DMS153 (cell line): ENCODE measurements at regions not wholly inside any gene's neighbourhood (a gene's known extent, or its start where the extent isn't known, plus 50 kb on each side); places are given as distances from the start of the nearest gene placed in this dataset.

Source experiments
- DNase-seq: peaks from one replicate; lab custom pipeline; 2025; lab: John Stamatoyannopoulos, UW

DNA sequence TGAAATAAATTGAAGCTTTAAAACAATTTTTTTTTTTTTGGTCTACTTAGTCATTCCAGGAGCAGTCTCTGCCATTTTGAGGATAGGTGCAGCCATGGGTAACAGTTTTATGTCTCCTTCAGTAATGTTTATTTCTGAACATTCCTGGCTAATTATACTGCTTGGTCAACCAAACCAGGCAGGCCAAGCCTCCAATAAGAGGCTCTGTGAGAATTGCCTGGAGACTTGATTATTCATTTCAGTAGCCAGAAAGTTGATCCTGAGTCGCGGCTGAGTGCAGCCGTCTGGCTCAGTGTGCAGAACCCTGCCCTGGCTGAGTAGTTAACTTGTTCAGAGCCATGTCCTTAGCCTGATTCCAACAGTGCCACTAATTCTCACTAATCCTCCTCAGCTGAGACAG is 364.0 kb upstream of the FAT3 start:
- DNase-seq, result no peak

GRCh38 chr11:91859666-91860065 is 365.0 kb upstream of the FAT3 start:
- DNase-seq, result no peak

DNA sequence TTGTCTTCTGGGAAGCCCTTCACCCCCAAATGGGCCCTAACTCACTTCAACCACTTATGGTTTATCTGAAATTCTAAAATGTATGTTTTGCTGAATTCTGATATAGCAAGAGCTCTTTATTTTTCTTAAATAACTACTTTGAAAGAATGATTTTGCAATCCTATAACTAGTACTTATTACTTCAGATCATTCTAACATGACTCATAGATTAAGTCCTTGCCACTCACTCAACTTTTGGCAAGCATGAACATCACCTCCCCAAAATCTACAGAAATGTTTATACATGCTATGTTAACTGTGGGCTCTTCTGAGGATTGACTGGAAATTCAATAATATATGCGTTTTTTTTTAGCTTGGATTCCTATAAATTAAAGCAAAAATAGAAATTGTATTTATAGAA is 367.4 kb upstream of the FAT3 start:
- no peak for DNase-seq

GRCh38 chr11:91854780-91855179 is 369.8 kb upstream of the FAT3 start:
- DNase-seq, result no peak

GRCh38 chr11:91854171-91854570 is 370.4 kb upstream of the FAT3 start:
- DNase-seq, result no peak

- no peak for DNase-seq
These were observed 372.7 kb upstream of the FAT3 start for GRCh38 chr11:91851908-91852307.

GRCh38 chr11:91850533-91851275 is 373.9 kb upstream of the FAT3 start:
- no peak for DNase-seq

GRCh38 chr11:91850021-91850420 is 374.6 kb upstream of the FAT3 start:
- no peak for DNase-seq

DNA sequence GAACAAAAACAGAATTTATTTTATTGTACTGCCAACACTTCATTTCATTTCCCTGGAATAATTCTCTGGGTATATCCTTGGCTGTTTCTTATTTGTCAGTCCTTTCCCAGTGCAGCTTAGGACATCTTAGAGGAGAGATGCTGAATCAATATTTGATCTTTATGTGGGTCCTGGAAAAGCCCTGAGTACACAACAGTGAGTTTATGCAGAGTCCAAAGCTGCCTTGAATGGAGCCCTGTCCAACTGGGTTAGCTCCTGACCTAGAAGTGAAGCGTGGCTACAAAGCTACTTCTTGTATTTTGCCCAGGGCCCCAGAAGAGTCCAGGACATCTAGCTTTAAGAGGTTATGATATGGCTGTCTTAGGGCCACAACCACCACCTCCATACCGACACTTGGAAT is 378.0 kb upstream of the FAT3 start:
- DNase-seq, result no peak

GRCh38 chr11:91846002-91846401 is 378.6 kb upstream of the FAT3 start:
- DNase-seq, result no peak

- no peak for DNase-seq
These were observed 383.9 kb upstream of the FAT3 start for GRCh38 chr11:91840640-91841240.

- no peak for DNase-seq
These were observed 386.9 kb upstream of the FAT3 start for GRCh38 chr11:91837411-91838330.

- no peak for DNase-seq
These were observed 389.5 kb upstream of the FAT3 start for GRCh38 chr11:91835051-91835560.

DNA sequence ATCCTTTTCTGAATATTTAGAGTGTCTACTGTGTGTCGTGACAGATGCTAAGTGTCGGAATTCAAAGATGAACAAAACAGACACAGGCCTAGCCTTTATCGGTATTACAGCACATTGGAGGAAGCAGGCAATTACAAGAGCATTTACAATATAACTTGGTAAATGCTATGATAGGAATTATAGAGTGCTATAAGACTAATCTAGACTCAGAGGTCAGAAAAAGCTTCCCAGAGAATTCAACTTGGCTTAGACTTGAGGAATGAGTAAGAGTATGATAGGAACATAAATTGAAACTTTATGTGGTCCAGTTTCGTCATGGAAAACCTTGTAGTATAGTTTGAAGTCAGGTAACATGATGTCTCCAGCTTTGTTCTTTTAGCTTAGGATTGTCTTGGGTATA is 395.7 kb upstream of the FAT3 start:
- DNase-seq, result no peak

DNA sequence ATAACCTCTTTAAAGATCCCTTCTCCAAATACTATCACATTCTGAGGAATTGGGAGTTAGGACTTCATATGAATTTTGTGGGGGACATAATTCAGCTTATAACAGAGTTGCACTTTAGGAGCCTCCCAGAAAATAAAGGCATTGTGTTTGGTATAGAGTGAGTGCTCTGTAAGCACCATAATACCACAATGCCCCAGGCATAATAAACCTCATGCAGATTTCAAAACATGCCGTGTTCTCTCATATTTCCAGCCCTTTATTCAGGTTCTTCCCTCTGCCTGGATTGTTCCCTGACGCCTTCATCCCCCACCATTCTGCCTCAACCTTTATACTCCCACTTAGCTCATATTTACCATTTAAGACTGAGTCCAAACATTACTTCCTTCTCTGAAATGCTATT is 398.8 kb upstream of the FAT3 start:
- DNase-seq, result no peak

- no peak for DNase-seq
These were observed 401.3 kb upstream of the FAT3 start for GRCh38 chr11:91823252-91823830.

DNA sequence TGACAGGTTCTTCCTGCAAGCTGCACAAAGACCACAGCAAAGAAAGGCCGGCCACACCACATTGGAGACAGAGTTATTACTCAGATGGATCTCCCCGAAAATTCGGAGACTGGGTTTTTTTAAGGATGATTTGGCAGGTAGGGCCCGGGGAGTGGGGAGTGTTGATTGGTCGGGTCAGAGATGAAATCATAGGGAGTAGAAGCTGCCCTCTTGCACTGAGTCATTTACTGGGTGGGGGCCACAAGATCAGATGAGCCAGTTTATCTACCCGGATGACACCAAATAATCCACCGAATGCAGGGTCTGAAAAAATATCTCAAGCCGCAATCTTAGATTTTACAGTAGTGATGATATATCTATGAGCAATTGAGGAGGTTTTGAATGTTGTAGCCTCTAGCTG is 401.8 kb upstream of the FAT3 start:
- no peak for DNase-seq

GRCh38 chr11:91820709-91821108 is 403.9 kb upstream of the FAT3 start:
- DNase-seq, result no peak

GRCh38 chr11:91819777-91820176 is 404.8 kb upstream of the FAT3 start:
- no peak for DNase-seq

DNA sequence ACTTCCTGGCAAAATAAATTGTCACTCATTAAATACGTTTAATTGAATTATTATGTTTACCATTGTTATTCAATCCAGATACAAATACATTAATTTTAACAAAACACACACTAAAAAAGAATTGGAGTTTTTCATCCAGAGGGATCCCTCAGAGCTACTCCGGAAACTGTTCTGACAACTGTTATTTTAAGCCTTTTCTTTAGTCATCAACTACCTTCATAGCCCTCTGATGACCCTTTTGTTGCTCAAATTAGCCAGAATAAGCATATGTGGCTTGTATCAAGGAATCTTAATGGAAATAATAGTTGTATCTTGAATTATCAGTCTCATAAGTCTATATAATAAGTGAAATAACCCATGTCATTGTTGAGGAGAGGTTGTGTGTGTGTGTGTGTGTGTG is 405.4 kb upstream of the FAT3 start:
- no peak for DNase-seq

DNA sequence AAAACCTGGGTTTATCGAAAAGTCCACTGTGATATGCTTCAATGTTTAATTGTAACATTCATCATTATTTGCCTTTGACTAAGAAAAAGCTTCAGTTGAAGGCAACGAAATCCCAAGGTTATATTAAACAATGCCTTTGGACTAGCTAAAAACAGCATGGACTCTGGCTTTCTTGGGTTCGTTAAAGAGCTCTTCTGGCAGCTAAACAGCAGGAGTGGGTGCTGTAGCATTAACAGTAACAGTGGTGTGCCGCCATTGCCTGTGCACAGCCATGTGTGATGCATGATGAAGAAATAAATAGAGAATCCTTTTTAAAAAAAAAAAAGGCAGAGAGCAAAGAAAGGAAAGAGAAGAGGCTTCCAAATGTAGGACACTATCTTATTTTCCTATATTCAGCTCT is 406.6 kb upstream of the FAT3 start:
- DNase-seq, result no peak

DNA sequence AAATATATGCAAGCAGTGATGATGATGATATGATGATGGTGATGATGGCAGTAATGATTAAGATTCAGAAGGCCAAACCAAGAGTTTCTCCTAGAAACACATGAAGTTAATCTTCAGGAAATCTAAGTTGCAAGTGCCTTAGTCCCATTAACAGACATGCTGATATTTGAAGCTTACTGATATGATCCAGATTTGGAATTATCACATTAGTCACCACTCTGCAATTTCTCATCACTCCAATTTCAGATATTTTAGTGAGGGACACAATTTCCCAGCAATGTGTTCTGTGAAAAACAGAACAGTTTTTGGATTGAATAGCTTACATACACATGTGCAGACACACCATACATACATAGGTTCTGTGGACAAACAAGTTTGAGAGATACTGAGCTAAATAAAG is 411.4 kb upstream of the FAT3 start:
- DNase-seq, result no peak
